ENCODE measurements at regions not wholly inside any gene's neighbourhood (a gene's known extent, or its start where the extent isn't known, plus 50 kb on each side); places are given as distances from the start of the nearest gene placed in this dataset.

- intact Hi-C loops (cut with DNase I; ENCODE audit: low total_unique reads): no loop called here
- no peaks in the 10 kb centered on the region for H3K9me3 ChIP-seq
- no peak for TF ChIP-seq POLR2A (IDR thresholded peaks at IDR 0.05)
- TF ChIP-seq, protein P1, sequence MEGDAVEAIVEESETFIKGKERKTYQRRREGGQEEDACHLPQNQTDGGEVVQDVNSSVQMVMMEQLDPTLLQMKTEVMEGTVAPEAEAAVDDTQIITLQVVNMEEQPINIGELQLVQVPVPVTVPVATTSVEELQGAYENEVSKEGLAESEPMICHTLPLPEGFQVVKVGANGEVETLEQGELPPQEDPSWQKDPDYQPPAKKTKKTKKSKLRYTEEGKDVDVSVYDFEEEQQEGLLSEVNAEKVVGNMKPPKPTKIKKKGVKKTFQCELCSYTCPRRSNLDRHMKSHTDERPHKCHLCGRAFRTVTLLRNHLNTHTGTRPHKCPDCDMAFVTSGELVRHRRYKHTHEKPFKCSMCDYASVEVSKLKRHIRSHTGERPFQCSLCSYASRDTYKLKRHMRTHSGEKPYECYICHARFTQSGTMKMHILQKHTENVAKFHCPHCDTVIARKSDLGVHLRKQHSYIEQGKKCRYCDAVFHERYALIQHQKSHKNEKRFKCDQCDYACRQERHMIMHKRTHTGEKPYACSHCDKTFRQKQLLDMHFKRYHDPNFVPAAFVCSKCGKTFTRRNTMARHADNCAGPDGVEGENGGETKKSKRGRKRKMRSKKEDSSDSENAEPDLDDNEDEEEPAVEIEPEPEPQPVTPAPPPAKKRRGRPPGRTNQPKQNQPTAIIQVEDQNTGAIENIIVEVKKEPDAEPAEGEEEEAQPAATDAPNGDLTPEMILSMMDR (IDR thresholded peaks at IDR 0.05): no peak
- TF ChIP-seq POLR2AphosphoS5 (IDR thresholded peaks at IDR 0.05): no peak
- no peak overlapping the region for H3K27ac ChIP-seq
- no peaks in the 10 kb centered on the region for H3K4me1 ChIP-seq
- H3K36me3 ChIP-seq: no peaks in the 10 kb centered on the region
- no peak for DNase-seq (ENCODE audit: low spot score in 2 of 2)
- no peaks in the 10 kb centered on the region for H3K27me3 ChIP-seq
- no peak overlapping the region for H3K4me3 ChIP-seq
Observed at GRCh38 chr12:89939522-89940215, 231.0 kb upstream of the ATP2B1 start.

DNA sequence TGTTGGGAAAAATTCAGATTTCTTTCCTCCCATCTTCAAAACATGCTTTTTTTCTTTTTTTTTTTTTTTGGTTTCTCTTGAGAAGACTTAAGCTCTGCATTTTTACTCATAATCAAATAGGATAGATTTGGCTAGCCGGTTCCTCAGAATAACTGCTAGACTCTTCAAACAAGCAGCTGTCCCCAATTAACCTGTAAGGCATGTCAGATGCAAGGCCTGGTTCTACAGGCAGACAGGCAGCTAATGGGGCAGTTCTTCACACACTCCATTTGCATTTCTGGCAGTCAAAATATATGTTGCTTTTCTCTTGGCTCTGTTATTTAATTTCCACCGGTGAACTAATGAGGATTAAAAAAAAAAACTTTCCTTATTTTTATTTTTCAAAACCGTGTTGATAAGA, 228.0 kb upstream of the ATP2B1 start:
- Histone ChIP-seq H3K4me1 (no peaks in the 10 kb centered on the region), H3K27ac (no peak overlapping the region), H3K4me3 (no peak overlapping the region), H3K36me3 (no peaks in the 10 kb centered on the region), H3K9me3 (no peaks in the 10 kb centered on the region), H3K27me3 (no peaks in the 10 kb centered on the region)
- intact Hi-C loops (cut with DNase I; ENCODE audit: low total_unique reads): no loop called here
- DNase-seq (ENCODE audit: low spot score in 2 of 2): no peak
- TF ChIP-seq POLR2A (IDR thresholded peaks at IDR 0.05) (no peak), POLR2AphosphoS5 (IDR thresholded peaks at IDR 0.05) (no peak)
- TF ChIP-seq, protein P1 (IDR thresholded peaks at IDR 0.05): no peak

DNA sequence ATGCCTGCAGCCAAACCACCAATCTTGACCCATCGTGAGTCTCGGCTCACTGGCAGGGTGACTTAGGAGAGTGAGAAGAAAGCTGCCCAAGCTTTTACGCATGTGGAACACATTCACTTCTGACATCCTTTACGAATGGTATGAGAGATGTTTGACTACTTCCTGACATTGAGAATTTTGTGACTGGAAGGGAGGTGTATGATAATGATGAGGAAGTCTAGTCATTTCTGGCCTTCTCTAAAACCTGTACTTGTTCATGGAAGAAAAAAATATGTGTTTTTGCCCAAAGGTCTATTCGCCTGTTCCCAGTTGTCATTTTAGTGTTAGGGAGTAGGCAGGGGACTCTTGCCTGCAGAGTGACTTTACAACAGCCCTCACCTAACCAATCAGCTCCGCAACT, 227.2 kb upstream of the ATP2B1 start:
- H3K9me3 ChIP-seq: no peaks in the 10 kb centered on the region
- H3K4me1 ChIP-seq: no peaks in the 10 kb centered on the region
- H3K27ac ChIP-seq: no peak overlapping the region
- TF ChIP-seq, protein P1 (IDR thresholded peaks at IDR 0.05): no peak
- TF ChIP-seq POLR2AphosphoS5 (IDR thresholded peaks at IDR 0.05): no peak
- TF ChIP-seq POLR2A (IDR thresholded peaks at IDR 0.05): no peak
- no peaks in the 10 kb centered on the region for H3K36me3 ChIP-seq
- no peaks in the 10 kb centered on the region for H3K27me3 ChIP-seq
- intact Hi-C loops (cut with DNase I; ENCODE audit: low total_unique reads): no loop called here
- DNase-seq (ENCODE audit: low spot score in 2 of 2): no peak
- H3K4me3 ChIP-seq: no peak overlapping the region

GRCh38 chr12:89933911-89934310, 225.3 kb upstream of the ATP2B1 start:
- Histone ChIP-seq H3K4me3 (no peak overlapping the region), H3K4me1 (no peaks in the 10 kb centered on the region), H3K27ac (no peak overlapping the region), H3K27me3 (no peaks in the 10 kb centered on the region), H3K36me3 (no peaks in the 10 kb centered on the region), H3K9me3 (no peaks in the 10 kb centered on the region)
- intact Hi-C loops (cut with DNase I; ENCODE audit: low total_unique reads): no loop called here
- no peak for DNase-seq (ENCODE audit: low spot score in 2 of 2)
- TF ChIP-seq, protein P1 (IDR thresholded peaks at IDR 0.05): no peak
- TF ChIP-seq POLR2AphosphoS5 (IDR thresholded peaks at IDR 0.05) (no peak), POLR2A (IDR thresholded peaks at IDR 0.05) (no peak)

DNA sequence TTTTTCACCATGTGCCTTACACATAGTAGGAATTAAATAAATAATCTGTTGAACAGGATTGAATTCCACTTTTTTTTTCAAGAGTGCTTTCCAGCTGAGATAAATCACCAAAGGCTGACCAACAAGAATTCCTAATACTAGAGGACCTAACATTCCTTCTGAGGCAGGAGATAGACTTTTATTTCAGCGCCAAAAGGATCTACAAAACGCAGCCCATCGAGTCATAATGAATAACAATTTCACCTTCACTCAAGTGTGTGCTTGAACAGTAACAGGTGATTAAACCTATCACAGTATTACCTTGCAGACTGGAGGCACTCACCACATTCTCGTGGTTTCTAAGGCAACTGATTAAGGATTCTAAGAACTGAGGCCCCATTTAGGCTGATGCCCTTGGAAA, 224.3 kb upstream of the ATP2B1 start:
- DNase-seq (ENCODE audit: low spot score in 2 of 2): no peak
- no peak overlapping the region for H3K27ac ChIP-seq
- intact Hi-C loops (cut with DNase I; ENCODE audit: low total_unique reads): no loop called here

More for the DNA sequence above, 224.3 kb upstream of the ATP2B1 start:
- TF ChIP-seq POLR2AphosphoS5 (IDR thresholded peaks at IDR 0.05): no peak
- TF ChIP-seq, protein P1 (IDR thresholded peaks at IDR 0.05): no peak
- Histone ChIP-seq H3K9me3 (no peaks in the 10 kb centered on the region), H3K4me1 (no peaks in the 10 kb centered on the region), H3K4me3 (no peak overlapping the region), H3K27me3 (no peaks in the 10 kb centered on the region), H3K36me3 (no peaks in the 10 kb centered on the region)
